H1 (cell line): ENCODE measurements at regions not wholly inside any gene's neighbourhood (a gene's known extent, or its start where the extent isn't known, plus 50 kb on each side); places are given as distances from the start of the nearest gene placed in this dataset.

Source experiments
- CTCF ChIA-PET: fragments of 300-600 bp; sonication (Branson Sonifier 250); formaldehyde crosslinking; loops from one replicate; lab custom pipeline; 2021; ENCODE audit not compliant: partially characterized antibody; lab: Charles Lee
- POLR2A ChIA-PET: fragments of 300-600 bp; sonication (Branson Sonifier 250); formaldehyde crosslinking; loops from one replicate; lab custom pipeline; 2021; ENCODE audit warnings: inconsistent platforms; ENCODE audit not compliant: partially characterized antibody; lab: Charles Lee
- DNase-seq, 2 experiments: peaks; one replicate each; pipeline versions ENCODE4 v3.0.0 to v3.0.0-alpha.2; 2010 to 2022; ENCODE audit warnings: low spot score in 2 of 2, low read depth in 1 of 2, mixed read lengths in 1 of 2
- FAIRE-seq: peaks from 2 replicates; lab custom pipeline; 2011; peaks lifted over from hg19 to GRCh38; lab: Jason Lieb, UNC
- H2AFZ ChIP-seq: 2 replicates; pipeline ENCODE4 v1.8.1; 2012; ENCODE audit warnings: low read length, inconsistent platforms
- H2AK5ac ChIP-seq: 2 replicates; pipeline ENCODE4 v1.6.1; 2013; ENCODE audit warnings: low read depth, low read length
- H2BK120ac ChIP-seq: replicated peaks from 2 replicates; pipeline ENCODE3; 2013; ENCODE audit warnings: low read depth, low read length, inconsistent platforms
- H2BK12ac ChIP-seq: 2 replicates; pipeline ENCODE4 v1.6.1; 2013; ENCODE audit warnings: low read depth, low read length
- H2BK15ac ChIP-seq: 2 replicates; pipeline ENCODE4 v1.6.1; 2013; ENCODE audit warnings: low read length
- H2BK20ac ChIP-seq: 2 replicates; pipeline ENCODE4 v1.6.1; 2013; ENCODE audit warnings: low read length
- H2BK5ac ChIP-seq: 2 replicates; pipeline ENCODE4 v1.6.1; 2013; ENCODE audit warnings: low read depth, low read length
- H3K14ac ChIP-seq: 2 replicates; pipeline ENCODE4 v1.6.1; 2013; ENCODE audit warnings: inconsistent platforms; ENCODE audit not compliant: insufficient read length
- H3K18ac ChIP-seq: 2 replicates; pipeline ENCODE4 v1.6.1; 2013; ENCODE audit warnings: low read length; ENCODE audit errors: extremely low read depth
- H3K23ac ChIP-seq: 2 replicates; pipeline ENCODE4 v1.6.1; 2013; ENCODE audit warnings: inconsistent platforms; ENCODE audit not compliant: insufficient read length
- H3K23me2 ChIP-seq: 2 replicates; pipeline ENCODE4 v1.6.1; 2013; ENCODE audit warnings: low read depth, low read length
- H3K27ac ChIP-seq: 2 replicates; pipeline ENCODE4 v1.6.1; 2011; ENCODE audit warnings: low read depth, low read length, inconsistent platforms
- H3K27me3 ChIP-seq, 4 experiments: replicated peaks in 1 of 4; 1 replicate in 1 of 4; 2 replicates in 3 of 4; pipeline versions ENCODE4 v1.6.1 to v1.8.1; 2011 to 2013; ENCODE audit warnings: low read length in 3 of 4, mild to moderate bottlenecking in 3 of 4, inconsistent platforms in 2 of 4, mixed read lengths in 2 of 4, moderate library complexity in 1 of 4; ENCODE audit not compliant: control insufficient read depth in 3 of 4, insufficient read depth in 3 of 4; ENCODE audit errors: extremely low read depth in 1 of 4
- H3K36me3 ChIP-seq, 4 experiments: 2 replicates each; pipeline versions ENCODE4 v1.6.1 to v1.8.1; 2011 to 2013; ENCODE audit warnings: mild to moderate bottlenecking in 4 of 4, low read length in 3 of 4, moderate library complexity in 2 of 4, control low read depth in 1 of 4, inconsistent platforms in 1 of 4; ENCODE audit not compliant: insufficient read depth in 4 of 4, control insufficient read depth in 2 of 4
- H3K4ac ChIP-seq: replicated peaks from 2 replicates; pipeline ENCODE3; 2013; ENCODE audit warnings: low read length, low read depth, mixed read lengths, inconsistent platforms; ENCODE audit not compliant: insufficient read length
- H3K4me1 ChIP-seq, 4 experiments: replicated peaks in 1 of 4; 1 replicate in 1 of 4; 2 replicates in 3 of 4; pipeline versions ENCODE4 v1.6.1 to v1.8.1; 2011 to 2013; ENCODE audit warnings: low read length in 3 of 4, inconsistent platforms in 2 of 4, mixed read lengths in 1 of 4; ENCODE audit not compliant: insufficient read depth in 4 of 4, control insufficient read depth in 3 of 4
- H3K4me2 ChIP-seq, 2 experiments: 2 replicates each; pipeline versions ENCODE4 v1.6.1 to v1.8.1; 2011 to 2013; ENCODE audit warnings: low read depth in 2 of 2, low read length in 2 of 2, control low read depth in 1 of 2, inconsistent platforms in 1 of 2, mild to moderate bottlenecking in 1 of 2; ENCODE audit not compliant: insufficient read depth in 1 of 2
- H3K4me3 ChIP-seq, 4 experiments: fragments of 200-600, 300-600 bp in 1 of 4; sonication (generic), shearing (Covaris generic), sonication (Bioruptor Twin) in 1 of 4; 2 replicates each; pipeline versions ENCODE4 v1.5.1 to v1.8.1; 2011 to 2016; ENCODE audit warnings: low read length in 4 of 4, low read depth in 3 of 4, control low read depth in 2 of 4, inconsistent platforms in 2 of 4, mild to moderate bottlenecking in 2 of 4, mixed read lengths in 1 of 4, moderate library complexity in 1 of 4; ENCODE audit not compliant: insufficient read depth in 2 of 4; ENCODE audit errors: extremely low read depth in 1 of 4
- H3K56ac ChIP-seq: replicated peaks from 2 replicates; pipeline ENCODE3; 2013; ENCODE audit warnings: low read depth, mild to moderate bottlenecking, mixed read lengths, low read length, inconsistent platforms; ENCODE audit not compliant: insufficient read length
- H3K79me1 ChIP-seq: 2 replicates; pipeline ENCODE4 v1.6.1; 2013; ENCODE audit warnings: low read depth, low read length, control low read depth
- H3K79me2 ChIP-seq, 2 experiments: 2 replicates each; pipeline versions ENCODE4 v1.6.1 to v1.8.1; 2012 to 2013; ENCODE audit warnings: low read length in 2 of 2, mild to moderate bottlenecking in 2 of 2, inconsistent platforms in 1 of 2; ENCODE audit not compliant: insufficient read depth in 2 of 2, control insufficient read depth in 1 of 2
- H3K9ac ChIP-seq, 4 experiments: replicated peaks in 1 of 4; 1 replicate in 1 of 4; 2 replicates in 3 of 4; pipeline versions ENCODE4 v1.6.1 to v1.8.1; 2011 to 2013; ENCODE audit warnings: low read depth in 3 of 4, low read length in 3 of 4, control low read depth in 2 of 4, mild to moderate bottlenecking in 2 of 4, moderate library complexity in 2 of 4, inconsistent platforms in 1 of 4; ENCODE audit errors: extremely low read depth in 1 of 4
- H3K9me3 ChIP-seq, 2 experiments: 2 replicates each; pipeline versions ENCODE4 v1.6.1 to v1.8.1; 2012 to 2013; ENCODE audit warnings: mild to moderate bottlenecking in 2 of 2, moderate library complexity in 2 of 2, control low read depth in 1 of 2, inconsistent platforms in 1 of 2, low read depth in 1 of 2, low read length in 1 of 2, mixed read lengths in 1 of 2; ENCODE audit not compliant: insufficient read depth in 2 of 2
- H4K20me1 ChIP-seq, 2 experiments: replicated peaks in 1 of 2; 2 replicates each; pipeline versions ENCODE3 to v1.8.1; 2011 to 2013; ENCODE audit warnings: inconsistent platforms in 2 of 2, low read length in 2 of 2, mild to moderate bottlenecking in 1 of 2; ENCODE audit not compliant: insufficient read depth in 2 of 2, control insufficient read depth in 1 of 2
- H4K5ac ChIP-seq: 2 replicates; pipeline ENCODE4 v1.6.1; 2013; ENCODE audit warnings: low read length, low read depth, mixed read lengths, inconsistent platforms; ENCODE audit not compliant: insufficient read length
- H4K8ac ChIP-seq: 2 replicates; pipeline ENCODE4 v1.8.0; 2013; ENCODE audit warnings: mild to moderate bottlenecking, moderate library complexity, low read length, inconsistent platforms; ENCODE audit not compliant: insufficient read depth; ENCODE audit errors: extremely low read depth
- H4K91ac ChIP-seq: replicated peaks from 2 replicates; pipeline ENCODE3; 2013; ENCODE audit warnings: low read length, mixed read lengths, inconsistent platforms; ENCODE audit not compliant: insufficient read length
- CREB1 ChIP-seq: IDR thresholded peaks from 2 replicates; pipeline ENCODE4 v1.6.1; 2012; ENCODE audit warnings: inconsistent platforms
- EP300 ChIP-seq, 2 experiments: IDR thresholded peaks; 1 replicate in 1 of 2; 2 replicates in 1 of 2; pipeline ENCODE4 v1.6.1; 2011 to 2012; ENCODE audit warnings: low read depth in 2 of 2, low read length in 2 of 2, mild to moderate bottlenecking in 2 of 2, borderline replicate concordance in 1 of 2, inconsistent platforms in 1 of 2, moderate library complexity in 1 of 2
- EZH2 ChIP-seq: fragments of 200-600 bp; sonication (generic); IDR thresholded peaks from 2 replicates; pipeline ENCODE4 v1.7.1; 2012; ENCODE audit warnings: low read depth, mild to moderate bottlenecking, moderate library complexity, low read length, inconsistent platforms; ENCODE audit not compliant: severe bottlenecking
- RXRA ChIP-seq: IDR thresholded peaks from 2 replicates; pipeline ENCODE4 v1.6.1; 2011; ENCODE audit warnings: low read depth, mild to moderate bottlenecking, low read length, moderate library complexity; ENCODE audit not compliant: insufficient read depth
- SIRT6 ChIP-seq: IDR thresholded peaks from one replicate; pipeline ENCODE4 v1.7.1; 2012; ENCODE audit warnings: low read length, inconsistent platforms
- WGBS, 2 experiments: shearing (Covaris generic) in 1 of 2; methylation state at CpG; one replicate each; pipeline versions ENCODE4 v1.1.6 to v1.1.7; 2013 to 2015; ENCODE audit warnings: low lambda C conversion rate in 2 of 2, mixed read lengths in 2 of 2, inconsistent platforms in 1 of 2, low coverage in 1 of 2, missing lambda C conversion rate in 1 of 2; ENCODE audit not compliant: insufficient replicate concordance in 2 of 2, insufficient coverage in 1 of 2, insufficient read length in 1 of 2; ENCODE audit errors: extremely low coverage in 1 of 2, missing lambda C conversion rate in 1 of 2; 5-methylcytosine and 5-hydroxymethylcytosine counted together

GRCh38 chr14:56046996-56047395 lies 71.2 kb upstream of the PELI2 start:
- no peaks in the 10 kb centered on the region for H3K36me3 ChIP-seq
- no peak overlapping the region for H3K4me3 ChIP-seq
- H3K79me2 ChIP-seq = no peaks in the 10 kb centered on the region
- no peak overlapping the region for H4K91ac ChIP-seq
- no peak overlapping the region for H2BK12ac ChIP-seq
- H3K4me2 ChIP-seq = no peak overlapping the region
- no peaks in the 10 kb centered on the region for H3K9me3 ChIP-seq
- no peak overlapping the region for H2AFZ ChIP-seq
- H3K18ac ChIP-seq = no peak overlapping the region
- no peaks in the 10 kb centered on the region for H4K20me1 ChIP-seq
- H2BK20ac ChIP-seq = no peak overlapping the region
- H3K23me2 ChIP-seq = no peaks in the 10 kb centered on the region
- H4K5ac ChIP-seq = no peak overlapping the region
- FAIRE-seq (no peak), DNase-seq (no peak)
- CTCF ChIA-PET = interaction anchor here (0.7 to 1.2 kb wide), 3 partner anchors 10 to 139 kb away, joined by 3 to 4 read pairs (median 3); no protein-coding TSS in a partner anchor
- no peak overlapping the region for H4K8ac ChIP-seq
- no peak overlapping the region for H3K56ac ChIP-seq
- H3K27ac ChIP-seq = no peak overlapping the region
- no peak overlapping the region for H2AK5ac ChIP-seq
- no peak overlapping the region for H2BK15ac ChIP-seq
- 100% methylated on average over 1 of the region's 1 CpG; no CpG with 5 or more reads in 1 of the 2 experiments for WGBS, 2 experiments
- H3K4ac ChIP-seq = no peak overlapping the region
- H3K9ac ChIP-seq = no peak overlapping the region
- H3K4me1 ChIP-seq = no peaks in the 10 kb centered on the region
- no peak overlapping the region for H3K14ac ChIP-seq
- H3K23ac ChIP-seq = no peak overlapping the region
- H2BK120ac ChIP-seq = no peak overlapping the region
- no peaks in the 10 kb centered on the region for H3K27me3 ChIP-seq
- POLR2A ChIA-PET = interaction anchor here (1.5 kb wide), 1 partner anchor 10 kb away, joined by 4 read pairs; no protein-coding TSS in a partner anchor
- H2BK5ac ChIP-seq = no peak overlapping the region
- no peaks in the 10 kb centered on the region for H3K79me1 ChIP-seq
- TF ChIP-seq EP300 (IDR thresholded peaks at IDR 0.05; ENCODE audit: borderline replicate concordance in 1 of 2, low read depth in 2 of 2, low read length in 2 of 2) (no peak), RXRA (no peak), CREB1 (no peak), SIRT6 (no peak), EZH2 (no peak)
